ENCODE measurements at regions not wholly inside any gene's neighbourhood (a gene's known extent, or its start where the extent isn't known, plus 50 kb on each side); places are given as distances from the start of the nearest gene placed in this dataset.

GRCh38 chr15:70602834-70603560 lies 160.4 kb downstream of the UACA start:
- Histone ChIP-seq H3K9me3 (ENCODE audit: control insufficient read depth, insufficient read depth, low read length) (no peaks in the 10 kb centered on the region; the same call in 1 of the 2 replicates), H3K4me1 (ENCODE audit: control insufficient read depth, insufficient read depth, low read length) (peaks cover 7% of the 10 kb centered on the region), H3K27ac (ENCODE audit: low read depth, low read length) (no peak overlapping the region), H3K36me3 (ENCODE audit: control insufficient read depth, insufficient read depth, low read length) (no peaks in the 10 kb centered on the region), H3K27me3 (ENCODE audit: control insufficient read depth, insufficient read depth, low read length) (no peaks in the 10 kb centered on the region), H3K9ac (ENCODE audit: low read depth, low read length) (no peak overlapping the region), H3K4me3 (ENCODE audit: low read depth, low read length) (no peak overlapping the region)

GRCh38 chr15:70602281-70602680 lies 161.1 kb downstream of the UACA start:
- H3K4me3 ChIP-seq (ENCODE audit: low read depth, low read length): no peak overlapping the region
- H3K9ac ChIP-seq (ENCODE audit: low read depth, low read length): no peak overlapping the region
- H3K27me3 ChIP-seq (ENCODE audit: control insufficient read depth, insufficient read depth, low read length): no peaks in the 10 kb centered on the region
- H3K9me3 ChIP-seq (ENCODE audit: control insufficient read depth, insufficient read depth, low read length): no peaks in the 10 kb centered on the region; the same call in 1 of the 2 replicates
- no peak overlapping the region for H3K27ac ChIP-seq (ENCODE audit: low read depth, low read length)
- H3K36me3 ChIP-seq (ENCODE audit: control insufficient read depth, insufficient read depth, low read length): no peaks in the 10 kb centered on the region
- peaks cover 7% of the 10 kb centered on the region for H3K4me1 ChIP-seq (ENCODE audit: control insufficient read depth, insufficient read depth, low read length)

- peaks cover 3% of the 10 kb centered on the region; the same call in 1 of the 2 replicates for H3K9me3 ChIP-seq (ENCODE audit: control insufficient read depth, insufficient read depth, low read length)
- H3K9ac ChIP-seq (ENCODE audit: low read depth, low read length): no peak overlapping the region
- no peak overlapping the region for H3K27ac ChIP-seq (ENCODE audit: low read depth, low read length)
Measured at GRCh38 chr15:70597945-70598344, 165.4 kb downstream of the UACA start.

GRCh38 chr15:70597056-70597603 lies 166.2 kb downstream of the UACA start:
- H3K4me1 ChIP-seq (ENCODE audit: control insufficient read depth, insufficient read depth, low read length): no peaks in the 10 kb centered on the region
- H3K9me3 ChIP-seq (ENCODE audit: control insufficient read depth, insufficient read depth, low read length): peaks cover 3% of the 10 kb centered on the region; the same call in 1 of the 2 replicates
- H3K36me3 ChIP-seq (ENCODE audit: control insufficient read depth, insufficient read depth, low read length): no peaks in the 10 kb centered on the region
- no peak overlapping the region for H3K4me3 ChIP-seq (ENCODE audit: low read depth, low read length)
- H3K9ac ChIP-seq (ENCODE audit: low read depth, low read length): no peak overlapping the region
- no peak overlapping the region for H3K27ac ChIP-seq (ENCODE audit: low read depth, low read length)
- no peaks in the 10 kb centered on the region for H3K27me3 ChIP-seq (ENCODE audit: control insufficient read depth, insufficient read depth, low read length)

More at GRCh38 chr15:70597945-70598344, 165.4 kb downstream of the UACA start:
- Histone ChIP-seq H3K4me1 (ENCODE audit: control insufficient read depth, insufficient read depth, low read length) (no peaks in the 10 kb centered on the region), H3K36me3 (ENCODE audit: control insufficient read depth, insufficient read depth, low read length) (no peaks in the 10 kb centered on the region), H3K4me3 (ENCODE audit: low read depth, low read length) (no peak overlapping the region), H3K27me3 (ENCODE audit: control insufficient read depth, insufficient read depth, low read length) (no peaks in the 10 kb centered on the region)

GRCh38 chr15:70596354-70597055 lies 166.9 kb downstream of the UACA start:
- Histone ChIP-seq H3K9me3 (ENCODE audit: control insufficient read depth, insufficient read depth, low read length) (peaks cover 3% of the 10 kb centered on the region; the same call in 1 of the 2 replicates), H3K36me3 (ENCODE audit: control insufficient read depth, insufficient read depth, low read length) (no peaks in the 10 kb centered on the region), H3K27ac (ENCODE audit: low read depth, low read length) (no peak overlapping the region), H3K4me1 (ENCODE audit: control insufficient read depth, insufficient read depth, low read length) (no peaks in the 10 kb centered on the region), H3K4me3 (ENCODE audit: low read depth, low read length) (no peak overlapping the region), H3K9ac (ENCODE audit: low read depth, low read length) (no peak overlapping the region), H3K27me3 (ENCODE audit: control insufficient read depth, insufficient read depth, low read length) (no peaks in the 10 kb centered on the region)

- H3K4me3 ChIP-seq (ENCODE audit: low read depth, low read length): no peak overlapping the region
- H3K36me3 ChIP-seq (ENCODE audit: control insufficient read depth, insufficient read depth, low read length): no peaks in the 10 kb centered on the region
- peaks cover 3% of the 10 kb centered on the region; the same call in 1 of the 2 replicates for H3K9me3 ChIP-seq (ENCODE audit: control insufficient read depth, insufficient read depth, low read length)
- H3K9ac ChIP-seq (ENCODE audit: low read depth, low read length): no peak overlapping the region
- H3K27ac ChIP-seq (ENCODE audit: low read depth, low read length): no peak overlapping the region
- H3K27me3 ChIP-seq (ENCODE audit: control insufficient read depth, insufficient read depth, low read length): no peaks in the 10 kb centered on the region
- H3K4me1 ChIP-seq (ENCODE audit: control insufficient read depth, insufficient read depth, low read length): no peaks in the 10 kb centered on the region
Measured at GRCh38 chr15:70593795-70594194, 169.6 kb downstream of the UACA start.

- Histone ChIP-seq H3K36me3 (ENCODE audit: control insufficient read depth, insufficient read depth, low read length) (no peaks in the 10 kb centered on the region), H3K27me3 (ENCODE audit: control insufficient read depth, insufficient read depth, low read length) (peaks cover 8% of the 10 kb centered on the region), H3K4me1 (ENCODE audit: control insufficient read depth, insufficient read depth, low read length) (0 out of 2 replicates have a peak, but pooled peaks cover 2% of the 10 kb centered on the region), H3K9me3 (ENCODE audit: control insufficient read depth, insufficient read depth, low read length) (no peaks in the 10 kb centered on the region; the same call in 1 of the 2 replicates), H3K9ac (ENCODE audit: low read depth, low read length) (no peak overlapping the region), H3K4me3 (ENCODE audit: low read depth, low read length) (no peak overlapping the region), H3K27ac (ENCODE audit: low read depth, low read length) (no peak overlapping the region)
Measured at GRCh38 chr15:70589728-70590127, 173.6 kb downstream of the UACA start.

GRCh38 chr15:70589221-70589620 lies 174.1 kb downstream of the UACA start:
- H3K4me1 ChIP-seq (ENCODE audit: control insufficient read depth, insufficient read depth, low read length): 0 out of 2 replicates have a peak, but pooled peaks cover 2% of the 10 kb centered on the region
- H3K4me3 ChIP-seq (ENCODE audit: low read depth, low read length): no peak overlapping the region
- H3K9me3 ChIP-seq (ENCODE audit: control insufficient read depth, insufficient read depth, low read length): no peaks in the 10 kb centered on the region; the same call in 1 of the 2 replicates
- H3K9ac ChIP-seq (ENCODE audit: low read depth, low read length): no peak overlapping the region
- peaks cover 13% of the 10 kb centered on the region for H3K27me3 ChIP-seq (ENCODE audit: control insufficient read depth, insufficient read depth, low read length)
- no peak overlapping the region for H3K27ac ChIP-seq (ENCODE audit: low read depth, low read length)
- H3K36me3 ChIP-seq (ENCODE audit: control insufficient read depth, insufficient read depth, low read length): no peaks in the 10 kb centered on the region

- H3K27ac ChIP-seq (ENCODE audit: low read depth, low read length): no peak overlapping the region
- no peaks in the 10 kb centered on the region for H3K36me3 ChIP-seq (ENCODE audit: control insufficient read depth, insufficient read depth, low read length)
- H3K9ac ChIP-seq (ENCODE audit: low read depth, low read length): no peak overlapping the region
- H3K4me3 ChIP-seq (ENCODE audit: low read depth, low read length): no peak overlapping the region
- H3K27me3 ChIP-seq (ENCODE audit: control insufficient read depth, insufficient read depth, low read length): peaks cover 19% of the 10 kb centered on the region
- H3K4me1 ChIP-seq (ENCODE audit: control insufficient read depth, insufficient read depth, low read length): 0 out of 2 replicates have a peak, but pooled peaks cover 2% of the 10 kb centered on the region
- H3K9me3 ChIP-seq (ENCODE audit: control insufficient read depth, insufficient read depth, low read length): no peaks in the 10 kb centered on the region
Measured at GRCh38 chr15:70588613-70589012, 174.7 kb downstream of the UACA start.

- Histone ChIP-seq H3K27ac (ENCODE audit: low read depth, low read length) (no peak overlapping the region), H3K9me3 (ENCODE audit: control insufficient read depth, insufficient read depth, low read length) (no peaks in the 10 kb centered on the region), H3K4me3 (ENCODE audit: low read depth, low read length) (no peak overlapping the region), H3K27me3 (ENCODE audit: control insufficient read depth, insufficient read depth, low read length) (peaks cover 19% of the 10 kb centered on the region), H3K36me3 (ENCODE audit: control insufficient read depth, insufficient read depth, low read length) (no peaks in the 10 kb centered on the region), H3K9ac (ENCODE audit: low read depth, low read length) (no peak overlapping the region), H3K4me1 (ENCODE audit: control insufficient read depth, insufficient read depth, low read length) (0 out of 2 replicates have a peak, but pooled peaks cover 2% of the 10 kb centered on the region)
Measured at GRCh38 chr15:70587896-70588567, 175.3 kb downstream of the UACA start.

Data from HUES48 (cell line).